ENCODE measurements at regions not wholly inside any gene's neighbourhood (a gene's known extent, or its start where the extent isn't known, plus 50 kb on each side); places are given as distances from the start of the nearest gene placed in this dataset.

DNA sequence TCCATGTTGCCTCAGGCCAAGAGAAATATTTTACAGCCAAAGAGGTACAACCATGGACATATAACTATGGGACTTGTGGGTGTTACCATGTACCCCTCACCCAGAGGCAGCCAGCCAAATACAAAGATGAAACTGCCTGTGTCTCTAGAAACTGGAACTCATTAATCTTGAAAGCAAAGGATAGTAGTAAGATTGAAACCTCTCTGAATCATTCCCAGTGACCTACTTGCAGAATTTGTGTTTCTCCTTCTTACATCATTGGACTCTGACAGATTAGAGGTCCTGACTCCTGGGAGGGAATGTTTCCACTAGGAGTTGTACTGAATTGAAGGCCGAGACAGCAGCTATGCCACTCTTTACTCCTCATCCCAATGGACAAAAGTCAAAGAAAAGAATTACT lies 257.4 kb upstream of the UBASH3B start:
- DNase-seq: no peak

DNA sequence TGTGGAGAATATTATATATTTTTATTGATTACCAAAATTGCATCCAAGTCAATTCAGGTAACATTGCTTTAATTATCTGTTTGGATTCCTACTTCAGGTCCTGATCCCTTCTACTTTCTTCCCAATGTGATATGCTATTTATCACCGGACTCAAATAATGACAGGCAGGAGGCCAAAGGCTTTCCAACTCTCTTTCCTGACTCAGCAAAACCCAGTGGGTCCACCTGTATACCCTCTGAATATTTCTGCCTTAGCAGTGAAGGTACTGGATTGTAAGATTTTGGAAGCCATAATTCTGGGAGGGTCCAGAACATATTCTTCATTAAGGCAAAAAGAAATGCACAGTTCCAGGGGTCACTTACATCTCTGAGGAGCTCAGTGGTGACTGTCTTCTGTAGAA lies 260.2 kb upstream of the UBASH3B start:
- no peak for DNase-seq

DNA sequence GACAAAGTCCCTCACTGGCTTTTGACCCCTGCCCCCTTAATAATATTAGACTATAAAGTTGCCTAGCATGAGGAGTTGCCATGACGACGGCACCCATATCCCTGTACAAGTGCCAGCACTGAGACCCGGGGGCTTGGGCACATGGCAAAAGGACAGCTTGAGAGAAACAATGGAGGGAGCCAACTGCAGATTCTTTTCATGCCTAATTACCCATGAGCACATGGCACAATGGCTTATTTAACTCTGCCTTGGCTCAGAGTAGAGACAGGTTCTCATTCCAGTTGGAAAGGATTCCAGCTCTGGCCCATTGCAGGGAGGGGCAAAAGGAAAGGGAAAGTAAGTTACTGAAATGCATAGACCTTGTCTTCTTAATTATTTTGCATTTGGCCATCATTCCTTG lies 261.2 kb upstream of the UBASH3B start:
- DNase-seq: no peak

DNA sequence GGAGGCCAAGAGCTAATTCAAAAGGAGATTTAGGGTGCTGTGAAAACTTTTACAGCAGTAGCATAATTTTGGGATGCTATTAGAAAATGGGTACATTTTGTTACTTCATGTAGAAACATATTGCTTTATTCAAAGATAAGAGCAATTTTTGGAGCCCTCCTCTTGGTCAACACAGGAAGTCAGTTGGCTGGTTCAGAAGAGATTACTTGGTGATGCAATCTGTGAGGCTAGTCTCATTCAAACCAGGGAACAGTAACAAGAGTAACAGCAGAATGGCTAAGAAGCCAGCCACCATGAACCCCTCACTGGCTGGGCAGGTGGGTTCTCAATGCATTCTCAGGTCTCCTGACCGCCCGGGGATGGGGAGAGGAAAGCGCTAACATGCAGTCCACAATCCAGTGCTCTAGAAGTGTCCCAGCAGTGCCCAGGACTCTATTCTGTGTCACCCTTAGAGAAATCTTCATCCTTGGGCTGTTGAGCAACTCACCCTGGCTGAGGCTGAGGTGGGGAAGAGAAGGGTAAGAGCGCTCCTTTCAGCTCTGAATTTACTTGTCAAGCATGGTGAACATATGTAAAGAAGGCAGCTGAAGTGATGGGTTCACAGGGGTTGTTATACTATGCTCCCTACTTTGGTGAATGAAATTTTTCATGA lies 262.2 kb upstream of the UBASH3B start:
- DNase-seq: no peak

DNA sequence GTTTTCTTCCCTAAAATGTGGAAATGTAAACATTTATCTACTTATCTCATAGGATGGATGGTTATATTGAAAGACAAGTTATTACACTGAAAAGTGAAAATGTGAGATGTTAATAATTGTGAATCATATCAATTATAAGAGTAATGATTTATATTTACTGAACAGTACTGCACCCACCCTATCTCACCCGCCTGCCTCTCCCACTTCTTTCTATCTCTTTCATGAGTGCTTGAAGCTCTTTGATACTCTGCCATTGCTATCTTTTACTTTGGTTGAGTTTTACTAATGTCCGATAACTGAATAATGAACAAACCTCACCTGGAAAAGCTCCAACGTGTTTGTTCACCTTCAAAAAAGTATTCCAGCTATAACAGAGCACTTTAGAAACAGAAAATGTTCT lies 263.0 kb upstream of the UBASH3B start:
- no peak for DNase-seq

DNA sequence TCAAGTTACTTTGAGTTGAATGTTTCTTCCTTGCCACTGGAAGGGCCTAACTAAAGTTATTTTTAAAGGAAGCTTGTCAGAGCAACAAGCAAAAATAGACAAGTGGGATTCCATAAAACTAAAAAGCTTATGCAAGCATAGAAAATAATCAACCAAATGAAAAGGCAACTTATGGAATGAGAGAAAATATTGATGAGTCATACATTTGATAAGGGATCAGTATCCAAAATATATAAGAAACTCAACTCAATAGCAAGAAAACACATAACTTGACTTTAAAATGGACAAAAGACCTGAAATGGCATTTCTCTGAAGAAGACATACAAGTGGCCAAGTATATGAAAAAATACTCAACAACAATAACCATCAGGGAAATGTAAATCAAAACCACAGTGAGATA lies 264.5 kb upstream of the UBASH3B start:
- DNase-seq: no peak

DNA sequence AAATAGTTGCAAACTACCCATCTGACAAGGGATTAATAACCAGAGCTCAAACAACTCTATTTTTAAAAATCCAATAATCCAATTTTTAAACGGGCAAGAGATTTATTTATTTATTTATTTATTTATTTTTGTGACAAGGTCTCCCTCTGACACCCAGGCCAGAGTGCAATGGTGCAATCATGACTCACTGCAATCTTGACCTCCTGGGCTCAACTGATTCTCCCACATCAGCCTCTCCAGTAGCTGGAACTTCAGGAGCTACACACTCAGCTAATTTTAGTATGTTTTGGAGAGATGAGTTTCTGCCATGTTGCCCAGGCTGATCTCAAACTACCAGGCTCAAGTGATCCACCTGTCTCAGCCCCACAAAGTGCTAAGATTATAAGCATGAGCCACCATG lies 267.2 kb upstream of the BLID start:
- DNase-seq: no peak

DNA sequence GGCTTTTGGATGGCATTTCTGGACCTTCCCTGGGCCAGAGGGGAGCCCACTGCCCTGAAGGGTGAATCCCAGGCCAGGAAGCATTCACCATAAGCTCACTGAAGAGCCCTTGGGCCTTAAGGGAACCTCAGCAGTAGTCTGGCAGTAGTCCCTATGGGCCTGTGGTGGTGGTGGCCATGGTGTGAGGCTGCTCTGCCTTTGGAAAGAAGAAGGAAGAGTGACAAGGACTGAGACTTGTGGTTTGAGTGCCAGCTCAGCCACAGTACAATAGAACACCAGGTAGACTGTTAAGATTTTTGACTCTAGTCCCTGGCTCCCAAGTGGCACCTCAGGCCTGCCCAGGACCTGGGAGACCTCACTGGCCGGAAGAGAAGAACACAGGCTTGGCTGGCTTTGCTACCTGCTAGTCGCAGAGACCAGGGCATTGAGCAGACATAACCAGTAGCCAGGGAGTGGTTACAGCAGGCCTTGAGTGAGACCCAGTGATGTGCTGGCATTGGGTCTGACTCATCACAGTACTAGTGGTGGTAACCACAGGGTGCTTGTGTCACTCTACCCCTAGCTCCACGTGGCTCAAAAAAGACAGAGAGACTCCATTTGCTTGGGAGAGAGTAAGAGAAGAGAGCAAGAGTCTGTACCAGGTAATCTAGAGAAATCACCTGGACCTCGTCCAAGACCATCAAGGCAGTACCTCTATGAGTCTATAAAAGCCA lies 259.8 kb upstream of the BLID start:
- DNase-seq: no peak

DNA sequence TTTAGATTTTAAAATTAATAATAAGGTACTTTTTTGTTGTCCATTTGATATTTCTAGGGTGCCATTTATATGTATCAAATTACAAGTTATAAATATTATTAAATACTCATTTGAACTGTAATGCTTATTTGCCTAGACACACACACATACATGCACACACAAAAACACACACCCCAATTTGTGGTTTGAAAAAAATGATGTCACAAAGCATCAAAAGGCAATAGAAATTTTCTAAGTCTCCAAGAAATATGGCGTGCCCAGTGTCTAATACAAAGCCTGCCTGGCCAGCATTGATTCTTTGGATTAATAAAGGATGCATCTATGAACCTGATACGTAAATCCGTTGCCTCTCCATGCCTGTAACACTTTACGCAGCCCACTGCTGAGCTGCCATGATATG lies 252.8 kb upstream of the BLID start:
- DNase-seq: no peak

DNA sequence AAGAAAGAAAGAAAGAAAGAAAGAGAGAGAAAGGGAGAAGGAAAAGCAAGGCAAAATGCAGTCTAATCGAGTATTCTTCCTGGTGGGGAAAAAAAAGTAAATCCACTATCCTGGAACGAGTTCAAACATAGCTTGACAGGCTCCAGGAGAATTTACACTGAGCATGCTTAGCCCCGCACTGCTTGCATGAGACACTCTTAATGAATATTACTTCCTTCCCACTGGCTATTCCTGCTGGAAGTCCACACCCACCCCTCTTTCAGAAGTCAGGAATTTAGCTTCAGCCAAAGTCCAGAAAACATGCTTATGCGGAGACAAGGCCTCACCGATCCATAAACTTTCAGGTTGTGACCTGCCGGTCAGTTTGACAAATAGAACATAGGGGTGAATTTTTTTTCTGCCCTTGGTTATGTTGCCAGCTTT lies 251.8 kb upstream of the BLID start:
- DNase-seq: no peak

DNA sequence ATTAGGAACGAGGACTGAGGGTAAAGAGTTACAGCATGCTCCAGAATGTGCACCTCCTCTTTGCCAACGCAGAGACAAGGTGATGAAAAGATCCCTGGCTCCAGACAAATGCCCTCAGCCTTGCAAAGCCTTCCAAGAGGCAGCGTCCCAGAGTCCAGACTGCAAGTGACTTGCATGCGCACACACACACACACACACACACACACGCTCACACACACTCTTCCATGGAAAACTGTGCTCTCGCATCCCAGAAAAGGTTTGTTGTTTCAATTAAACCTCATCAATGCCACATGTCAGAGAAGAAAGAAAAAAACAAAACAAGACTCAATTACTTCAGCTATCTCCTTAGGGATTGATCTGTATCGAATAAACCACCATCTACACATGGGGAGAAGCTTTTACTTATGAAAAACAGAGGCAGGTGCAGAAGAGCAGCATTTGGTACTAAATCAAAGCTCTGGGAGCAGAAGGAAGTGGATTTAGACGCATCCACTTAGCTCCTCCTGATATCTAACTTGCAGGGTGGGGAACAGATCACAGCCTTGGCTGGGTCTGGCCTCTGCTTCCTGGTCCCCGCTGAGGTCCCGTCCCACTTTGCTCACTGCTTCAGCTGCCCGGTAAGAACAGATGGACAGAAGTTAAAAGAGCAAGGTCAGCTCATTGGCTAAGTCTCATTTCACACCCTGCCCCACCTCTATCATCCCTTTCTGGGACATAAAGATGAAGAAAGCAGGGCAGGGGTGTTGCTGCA lies 249.8 kb upstream of the BLID start:
- no peak for DNase-seq

DNA sequence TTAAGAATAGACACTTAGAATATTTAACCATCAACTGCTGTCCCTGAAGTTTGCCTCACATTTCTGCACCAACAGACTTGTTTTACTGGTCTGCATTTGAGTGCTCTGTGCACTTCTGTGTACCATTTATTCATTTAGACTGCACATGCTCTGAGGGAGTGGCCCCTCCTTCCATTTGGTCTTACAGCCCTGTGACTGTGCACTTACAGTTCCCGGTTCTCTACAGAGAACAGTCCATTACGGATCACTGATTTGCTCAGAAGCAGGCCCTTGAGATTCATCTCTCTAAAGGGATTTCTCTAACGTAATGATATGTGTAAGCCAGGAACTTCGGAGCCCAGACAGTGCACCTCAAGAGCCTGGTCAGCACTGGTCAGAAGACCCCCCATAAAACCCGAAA lies 247.3 kb upstream of the BLID start:
- no peak for DNase-seq

DNA sequence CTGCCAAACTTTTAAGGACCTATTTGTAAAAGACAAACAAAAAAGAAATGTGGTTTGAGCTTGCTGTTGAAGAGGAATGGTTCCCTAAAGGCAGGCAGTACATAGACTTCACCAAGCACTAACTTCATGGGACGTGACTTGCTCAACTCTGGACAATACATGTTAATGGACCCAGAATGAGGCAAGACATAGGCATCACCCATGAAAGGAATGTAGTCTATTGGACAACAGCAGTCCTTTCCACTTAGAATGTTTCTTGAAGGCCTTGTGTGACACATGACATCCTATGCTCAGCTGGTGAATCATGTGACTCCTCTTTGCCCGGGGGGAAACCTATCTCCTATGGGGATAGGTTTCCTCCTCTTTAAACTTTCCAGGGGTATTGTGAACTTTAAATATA lies 246.4 kb upstream of the BLID start:
- DNase-seq: no peak

DNA sequence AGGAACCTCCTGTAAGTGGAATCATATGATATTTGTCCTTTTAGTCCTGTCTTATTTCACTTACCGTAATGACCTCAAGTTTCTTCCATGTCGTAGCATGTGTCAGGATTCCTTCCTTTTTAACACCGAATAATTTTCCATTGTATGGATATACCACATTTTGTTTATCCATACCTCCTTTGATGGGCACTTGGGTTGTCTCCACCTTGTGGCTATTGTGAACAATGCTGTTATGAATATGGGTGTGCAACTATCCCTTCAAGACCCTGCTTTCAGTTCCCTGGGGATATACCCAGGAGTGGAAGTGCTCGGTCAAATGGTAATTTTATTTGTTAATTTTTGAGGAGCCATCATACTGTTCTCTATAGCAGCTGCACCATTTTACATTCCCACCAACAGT lies 244.9 kb upstream of the BLID start:
- no peak for DNase-seq

DNA sequence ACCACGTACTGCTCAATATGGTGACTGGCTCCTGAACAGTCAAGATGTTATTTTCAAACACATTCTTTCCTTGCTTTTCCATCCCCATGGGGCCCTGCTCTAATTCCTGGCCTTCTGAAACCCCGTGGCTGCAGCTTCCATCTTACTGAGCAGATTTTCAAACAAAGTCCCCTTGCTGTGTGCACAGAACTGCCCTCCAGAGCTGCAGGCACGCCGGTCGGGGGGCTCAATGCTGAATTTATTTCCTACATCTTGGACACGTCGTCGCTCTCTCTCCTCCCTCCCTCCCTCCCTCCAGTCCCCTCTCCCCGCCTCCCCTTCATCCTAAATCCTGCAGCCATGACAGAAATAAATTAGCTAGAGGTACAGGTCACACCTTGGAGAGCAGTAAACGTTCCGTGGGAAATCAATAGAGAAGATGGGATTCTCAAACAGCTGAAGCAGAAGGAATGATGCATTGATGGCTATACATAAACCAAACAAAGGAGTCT lies 243.1 kb upstream of the BLID start:
- DNase-seq: no peak

DNA sequence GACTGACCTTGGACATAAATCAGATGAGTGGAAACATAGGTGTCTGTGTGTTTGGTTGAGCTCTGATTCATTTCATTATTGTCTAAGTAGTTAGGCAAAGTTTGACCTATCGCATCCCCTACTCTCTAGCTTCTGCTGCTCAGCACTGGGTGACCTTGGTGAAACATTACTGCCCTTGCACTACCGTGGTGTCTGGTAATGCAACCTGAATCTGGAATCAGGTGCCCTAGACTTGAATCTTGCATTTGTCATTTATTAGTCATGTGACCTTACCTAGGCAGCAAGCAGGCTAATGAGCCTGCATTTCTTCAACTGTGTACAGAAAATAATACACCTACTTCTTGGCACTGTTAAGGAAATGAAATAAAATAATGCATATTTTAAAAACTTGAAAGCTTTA lies 242.3 kb upstream of the BLID start:
- no peak for DNase-seq

DNA sequence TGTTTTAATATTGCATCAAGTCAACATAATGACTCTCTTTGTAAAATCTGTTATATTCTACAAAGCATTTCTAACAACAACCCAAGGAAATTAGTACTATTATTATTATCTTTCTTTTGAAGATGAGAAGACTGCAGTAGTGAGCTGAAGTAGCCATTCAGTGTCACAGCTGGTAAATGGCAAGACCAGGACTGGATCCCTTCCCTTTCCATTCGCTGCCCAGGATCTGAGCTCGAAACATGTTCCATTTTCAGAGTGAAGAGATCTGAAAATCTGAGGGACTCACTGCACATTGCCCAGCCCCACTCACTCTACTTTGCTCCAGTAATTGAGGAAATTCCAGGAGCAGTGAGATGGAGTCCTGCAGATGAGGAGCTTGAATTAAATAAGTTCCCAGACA lies 240.0 kb upstream of the BLID start:
- DNase-seq: no peak

DNA sequence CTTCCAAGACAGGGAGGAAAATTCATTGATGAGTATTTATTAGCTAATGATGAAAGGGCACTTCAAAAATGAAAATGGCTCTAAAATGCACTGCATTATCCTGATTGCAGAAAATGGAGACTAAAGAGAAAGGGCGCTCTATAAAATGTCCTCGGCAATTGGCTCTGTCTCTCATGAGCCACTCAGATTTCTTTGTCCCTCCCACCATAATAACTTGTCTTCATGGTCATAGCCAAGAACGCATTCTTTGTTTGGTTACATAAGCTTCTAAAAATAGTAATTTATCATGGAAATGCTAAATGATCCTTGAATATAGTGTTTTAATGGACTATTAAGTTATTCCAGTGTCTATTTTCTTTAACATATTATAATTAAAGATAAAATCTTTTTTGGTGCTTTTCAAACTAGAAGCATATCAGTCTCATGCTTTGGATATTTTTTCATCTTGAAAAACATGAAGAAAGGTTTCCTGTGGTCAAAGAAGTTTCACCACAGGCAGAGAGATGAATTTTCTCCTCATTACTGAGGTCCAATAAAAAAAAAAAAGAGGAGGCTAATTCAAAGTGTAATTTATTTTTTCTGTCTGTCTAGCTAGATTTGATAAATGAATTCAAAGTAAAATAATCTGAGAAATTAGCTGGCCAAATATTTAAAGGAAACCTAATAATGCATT lies 238.1 kb upstream of the BLID start:
- no peak for DNase-seq

DNA sequence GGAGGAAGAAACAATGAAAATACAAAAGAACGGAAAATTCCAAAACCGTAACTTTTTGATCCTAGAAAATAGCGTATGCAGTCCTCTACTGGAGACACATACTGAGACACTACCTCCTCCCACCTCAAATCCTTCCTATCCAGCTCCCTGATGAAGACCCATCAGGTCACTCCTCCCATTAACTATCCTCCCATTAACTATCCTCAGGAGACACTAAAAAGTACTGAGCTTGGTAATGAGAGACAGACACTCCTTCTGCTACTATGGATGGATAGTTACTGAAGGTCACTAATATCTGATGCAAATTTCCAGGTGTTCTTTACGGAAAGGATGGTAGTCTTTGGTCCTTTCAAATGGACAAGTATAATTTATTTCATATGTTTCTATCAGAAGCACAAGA lies 237.5 kb upstream of the BLID start:
- DNase-seq: no peak

DNA sequence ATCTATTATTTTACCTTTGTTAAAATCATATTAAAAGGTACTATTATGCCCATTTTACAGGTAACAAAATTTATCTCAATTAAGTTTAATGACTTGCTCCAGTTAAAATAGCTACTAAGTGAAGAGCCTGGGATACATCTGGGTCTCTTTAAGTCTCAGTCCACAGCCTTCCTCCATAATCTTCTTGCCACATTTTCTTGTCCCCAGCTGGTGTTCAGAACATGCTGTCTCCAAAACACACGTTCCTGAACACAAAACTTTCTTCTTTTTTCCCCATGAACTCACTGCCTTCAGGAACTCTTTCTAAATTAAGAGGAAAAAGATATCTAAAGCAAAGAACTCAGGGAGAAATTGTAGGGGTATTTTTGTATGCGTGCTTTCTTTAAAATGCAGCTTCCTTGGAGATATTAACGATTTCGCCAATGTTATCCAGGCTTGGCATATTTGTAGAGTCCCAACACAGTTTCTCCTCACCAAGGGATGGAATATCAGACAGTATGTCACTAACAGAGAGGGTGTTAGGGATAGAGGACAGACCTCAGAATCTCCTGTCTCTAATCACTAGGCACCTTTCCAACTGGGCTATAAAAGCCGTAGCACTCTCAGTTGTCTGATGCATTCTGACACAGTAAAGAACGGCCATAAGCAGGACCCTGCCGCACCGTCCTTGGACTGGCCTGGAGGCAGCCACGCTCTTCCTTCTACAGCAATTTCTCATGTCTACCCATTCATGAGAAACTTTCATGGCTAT lies 232.8 kb upstream of the BLID start:
- no peak for DNase-seq

DNA sequence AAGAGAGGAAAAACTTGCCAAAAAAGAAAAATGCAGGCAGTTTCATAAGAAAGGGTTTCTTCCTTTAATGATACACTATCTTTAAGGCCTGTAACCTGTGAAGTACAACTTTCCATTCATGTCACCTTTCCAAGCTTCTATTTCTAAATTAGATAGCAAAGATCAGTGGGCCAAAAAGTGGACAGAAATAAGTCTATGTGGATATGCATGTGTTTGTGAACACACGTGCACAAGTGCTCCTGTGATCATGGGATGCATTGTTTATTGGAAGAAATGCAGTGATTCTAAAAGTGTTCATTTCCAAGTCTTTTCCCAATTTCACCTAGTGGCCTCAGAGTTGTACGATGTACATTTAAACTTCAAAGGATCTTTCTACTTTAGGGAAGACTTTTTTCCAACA lies 230.0 kb upstream of the BLID start:
- DNase-seq: no peak

DNA sequence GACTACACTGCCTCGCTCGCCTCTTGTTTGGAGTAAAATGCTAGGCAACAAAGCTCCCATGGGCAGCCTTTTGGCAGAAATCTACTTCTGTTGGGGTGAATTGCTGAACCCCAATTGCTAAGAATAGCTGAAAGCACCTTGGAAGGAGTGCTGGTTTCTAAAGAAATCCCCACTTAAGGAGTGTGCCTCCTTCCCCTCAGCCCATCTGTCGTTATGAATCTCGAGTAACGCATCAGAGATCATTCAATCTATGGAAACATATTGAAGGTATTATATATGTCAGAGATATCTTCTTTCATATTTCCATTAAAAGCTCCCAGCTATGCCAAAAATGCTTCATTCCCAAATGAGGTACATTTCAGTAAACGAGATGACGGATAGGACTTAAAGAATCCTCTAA lies 229.6 kb upstream of the BLID start:
- no peak for DNase-seq

DNA sequence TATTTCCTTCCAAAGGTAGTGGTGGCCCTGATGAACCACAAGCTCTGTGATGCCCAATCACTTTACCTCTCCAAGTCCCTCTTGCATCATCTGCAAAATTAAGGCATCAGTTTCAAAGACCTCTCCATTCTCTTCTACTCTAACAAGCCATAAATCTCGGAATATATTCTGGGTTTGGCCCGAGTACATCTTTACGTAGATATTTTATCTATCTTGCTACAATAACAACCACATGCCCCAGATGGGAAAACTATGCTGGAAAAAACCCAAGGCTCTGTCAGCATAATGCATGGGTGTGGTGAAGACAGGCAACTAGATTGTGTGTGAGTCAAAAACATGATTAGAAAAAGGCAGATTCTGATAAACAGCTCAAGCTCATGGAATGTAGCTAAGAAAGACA lies 228.2 kb upstream of the BLID start:
- no peak for DNase-seq

All from 8988T (cell line).